ENCODE measurements at regions not wholly inside any gene's neighbourhood (a gene's known extent, or its start where the extent isn't known, plus 50 kb on each side); places are given as distances from the start of the nearest gene placed in this dataset.
"Not testable (repeated sequence)": the region's sequence is repeated elsewhere in the genome, so short reads cannot be mapped to it uniquely, and the experiment has no call there.

DNA sequence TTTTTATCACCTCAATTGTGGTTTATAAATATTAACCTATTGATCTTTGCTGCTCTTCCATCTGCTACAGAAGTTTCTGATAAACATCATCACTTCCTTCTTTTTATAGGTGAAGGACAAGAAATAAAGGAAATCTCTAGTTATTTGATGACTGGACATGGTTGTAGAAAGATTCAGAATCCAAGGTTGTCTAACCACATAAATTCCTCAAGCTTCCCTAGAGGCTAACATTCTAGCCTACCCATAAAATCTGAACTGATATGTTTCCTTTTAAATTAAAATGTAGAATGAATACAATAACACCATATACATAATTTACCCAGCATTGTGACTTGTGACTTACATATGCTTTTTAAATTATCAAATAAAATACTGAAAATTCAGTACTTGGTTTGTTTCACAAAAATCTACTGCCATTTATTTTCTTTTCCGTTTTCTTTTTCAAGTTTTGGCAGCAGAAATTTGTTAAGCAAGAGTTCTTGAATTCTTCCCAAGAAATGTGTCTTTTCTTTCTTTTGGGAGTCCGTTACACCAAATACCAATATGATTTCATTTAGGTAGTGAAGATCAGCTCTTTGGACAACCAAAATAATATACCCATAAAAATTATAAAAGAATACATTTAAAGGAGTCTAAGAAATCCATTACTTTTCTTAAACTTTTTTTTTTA lies 513.2 kb upstream of the ADGRL2 start:
- peak in 1 of 2 experiments; percentile 18 for DNase-seq (ENCODE audit: low read depth in 2 of 2)

DNA sequence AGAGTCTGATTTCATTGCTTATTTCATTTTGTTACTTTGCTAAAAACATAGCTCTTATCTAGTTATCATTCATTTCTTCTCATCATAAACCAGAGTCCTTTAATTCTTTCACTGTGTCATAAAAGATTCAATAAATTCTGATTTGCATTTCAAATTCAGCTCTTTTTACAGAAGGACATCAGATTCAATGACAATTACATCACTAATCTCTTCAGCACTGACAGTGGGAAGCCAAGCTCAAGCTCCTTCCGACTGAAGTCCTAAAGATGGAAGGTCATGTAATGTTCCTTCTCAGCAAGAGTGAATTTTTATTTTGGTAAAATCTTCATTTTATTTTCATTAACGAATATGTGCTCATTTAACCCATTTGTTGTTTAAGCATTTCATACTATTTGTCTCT lies 530.7 kb upstream of the ADGRL2 start:
- DNase-seq (ENCODE audit: low read depth in 2 of 2), result no peak

DNA sequence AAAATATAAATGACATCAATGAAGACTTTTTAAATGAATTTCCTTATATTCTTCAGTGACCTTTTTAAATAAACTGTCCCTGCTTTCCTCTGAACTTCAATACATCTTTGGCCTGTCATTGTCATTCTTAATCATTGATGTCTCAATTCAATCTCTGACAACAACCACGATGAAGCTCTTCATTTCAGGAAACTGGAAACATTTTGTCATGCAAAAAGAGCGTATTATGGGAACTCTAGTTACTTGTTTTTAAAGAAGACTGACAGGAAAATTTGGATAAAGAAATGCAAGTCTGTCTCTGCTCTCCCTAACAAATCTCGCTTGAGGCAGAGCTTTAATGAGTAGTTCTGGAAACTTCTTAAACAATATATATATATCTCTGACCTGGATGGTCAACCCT lies 535.8 kb upstream of the ADGRL2 start:
- no peak for DNase-seq (ENCODE audit: low read depth in 2 of 2)

DNA sequence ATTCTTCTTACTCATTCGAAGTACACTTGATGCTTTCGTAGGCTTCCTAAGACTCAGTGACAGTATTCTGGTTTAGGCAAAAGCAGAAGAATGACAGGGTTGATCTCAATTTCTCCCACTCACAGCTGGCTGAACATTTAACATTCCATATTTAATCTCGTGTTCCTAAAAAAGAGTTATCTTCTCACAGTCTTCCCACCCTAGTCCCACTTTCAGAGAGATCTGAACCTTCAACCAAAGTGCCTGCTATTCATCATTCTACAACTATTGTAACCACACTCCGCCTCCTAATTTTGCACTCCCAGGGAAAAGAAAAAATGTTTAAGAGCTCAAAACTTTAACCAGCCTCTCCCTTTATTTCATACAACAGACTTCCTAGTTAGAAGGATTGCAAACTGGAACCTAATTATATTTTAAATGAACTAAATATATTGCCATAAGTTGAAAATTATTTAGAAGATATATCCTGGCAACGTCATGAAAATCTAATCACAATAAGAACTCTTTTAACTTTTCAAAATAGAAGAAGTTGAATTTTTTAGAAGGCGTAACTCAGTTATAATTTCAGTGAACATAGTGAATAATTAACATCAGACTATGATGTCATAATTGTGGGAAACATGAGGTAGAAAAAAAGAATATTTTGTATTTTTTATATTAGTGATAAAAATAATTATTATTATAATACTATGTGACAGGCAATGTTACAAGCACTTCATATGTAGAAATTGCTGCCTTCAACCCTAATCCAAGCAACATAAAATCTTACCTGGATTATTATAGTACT lies 540.9 kb upstream of the ADGRL2 start:
- DNase-seq (ENCODE audit: low read depth in 2 of 2), result no peak

DNA sequence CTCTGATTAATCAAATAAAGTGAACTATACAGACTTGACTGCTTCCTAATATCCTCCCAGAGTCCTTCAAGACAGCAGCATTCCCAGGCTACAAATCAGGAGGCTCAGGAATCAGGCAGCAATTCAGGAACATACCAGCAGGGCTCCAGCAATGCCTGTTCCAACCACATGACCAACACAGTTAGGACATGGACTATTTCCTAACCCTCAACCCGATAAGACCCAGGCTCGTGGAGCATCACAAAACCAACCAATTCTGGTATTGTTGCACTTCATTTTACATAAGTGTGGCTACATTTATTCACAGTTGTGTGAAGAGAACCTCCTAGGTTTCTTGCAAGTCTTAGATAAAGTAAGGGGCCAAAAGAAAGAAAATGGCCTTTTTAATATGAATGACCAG lies 546.2 kb upstream of the ADGRL2 start:
- no peak for DNase-seq (ENCODE audit: low read depth in 2 of 2)

DNA sequence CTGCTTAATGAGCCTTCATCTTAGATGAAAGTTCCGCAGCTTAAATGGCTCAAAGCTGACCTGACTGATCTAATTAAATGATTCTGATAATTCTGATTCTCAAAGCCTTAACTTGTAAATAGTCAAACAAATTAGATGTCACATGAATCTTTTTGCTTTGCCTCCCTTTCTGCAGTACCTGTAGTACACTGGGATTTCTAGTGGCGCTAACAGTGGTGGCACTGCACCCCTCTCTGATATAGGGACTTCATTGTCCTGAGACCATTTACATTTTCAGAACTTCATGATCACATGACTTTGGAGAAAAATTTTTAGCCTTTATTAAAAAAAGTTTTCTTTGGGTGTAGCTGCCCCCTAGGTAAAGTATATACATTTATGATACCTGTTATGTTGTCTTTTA lies 546.7 kb upstream of the ADGRL2 start:
- no peak for DNase-seq (ENCODE audit: low read depth in 2 of 2)

DNA sequence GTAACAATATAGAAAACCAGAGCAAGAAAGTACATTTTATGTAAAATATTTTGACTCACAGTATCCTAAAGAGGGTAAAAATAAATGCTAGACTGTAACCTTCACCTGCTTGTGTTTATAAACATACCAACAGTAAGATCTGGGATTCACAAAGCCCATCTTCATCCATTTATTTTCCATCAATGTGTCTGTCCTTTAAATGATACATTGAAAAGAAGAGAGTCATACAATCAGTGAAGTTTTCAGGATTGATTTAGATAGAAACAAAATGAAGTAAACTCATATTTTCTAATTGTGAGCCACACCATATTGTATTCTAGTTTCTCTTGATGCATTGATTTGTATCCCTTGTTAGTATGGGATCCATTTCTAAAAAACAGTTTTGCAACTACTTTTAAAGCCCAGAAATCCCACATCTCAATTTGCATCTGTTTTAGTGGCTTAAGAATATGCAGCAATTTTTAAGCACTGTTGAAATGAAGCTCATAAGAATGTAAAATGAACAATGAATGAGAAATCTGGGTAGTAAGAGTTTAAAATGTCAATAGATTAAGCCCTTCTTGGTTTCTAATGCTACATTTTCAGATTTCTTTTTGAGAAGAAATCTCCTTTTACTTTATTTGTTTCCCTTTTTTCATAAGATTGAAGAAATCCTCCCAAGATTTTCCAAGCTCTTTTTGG lies 548.1 kb upstream of the ADGRL2 start:
- no peak for DNase-seq (ENCODE audit: low read depth in 2 of 2)

DNA sequence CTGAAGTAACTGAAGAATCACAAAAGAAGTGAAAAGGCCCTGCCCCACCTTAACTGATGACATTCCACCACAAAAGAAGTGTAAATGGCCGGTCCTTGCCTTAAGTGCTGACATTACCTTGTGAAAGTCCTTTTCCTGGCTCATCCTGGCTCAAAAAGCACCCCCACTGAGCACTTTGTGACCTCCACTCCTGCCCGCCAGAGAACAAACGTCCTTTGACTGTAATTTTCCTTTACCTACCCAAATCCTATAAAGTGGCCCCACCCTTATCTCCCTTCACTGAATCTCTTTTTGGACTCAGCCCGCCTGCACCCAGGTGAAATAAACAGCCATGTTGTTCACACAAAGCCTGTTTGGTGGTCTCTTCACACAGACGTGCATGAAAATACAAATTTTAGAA lies 549.9 kb upstream of the ADGRL2 start:
- not testable (repeated sequence) for DNase-seq (ENCODE audit: low read depth in 2 of 2)

DNA sequence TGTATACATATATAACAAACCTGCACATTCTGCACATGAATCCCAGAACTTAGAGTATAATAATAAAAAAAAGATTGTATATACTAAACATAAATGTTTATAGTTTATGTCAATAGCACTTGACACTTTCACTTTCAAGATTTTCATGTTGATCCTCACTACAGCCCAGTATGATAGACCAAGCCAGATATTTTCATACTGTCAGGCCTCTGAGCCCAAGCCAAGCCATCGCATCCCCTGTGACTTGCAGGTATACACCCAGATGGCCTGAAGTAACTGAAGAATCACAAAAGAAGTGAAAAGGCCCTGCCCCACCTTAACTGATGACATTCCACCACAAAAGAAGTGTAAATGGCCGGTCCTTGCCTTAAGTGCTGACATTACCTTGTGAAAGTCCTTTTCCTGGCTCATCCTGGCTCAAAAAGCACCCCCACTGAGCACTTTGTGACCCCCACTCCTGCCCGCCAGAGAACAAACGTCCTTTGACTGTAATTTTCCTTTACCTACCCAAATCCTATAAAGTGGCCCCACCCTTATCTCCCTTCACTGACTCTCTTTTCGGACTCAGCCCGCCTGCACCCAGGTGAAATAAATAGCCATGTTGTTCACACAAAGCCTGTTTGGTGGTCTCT lies 555.5 kb upstream of the ADGRL2 start:
- DNase-seq (ENCODE audit: low read depth in 2 of 2), result not testable (repeated sequence)

DNA sequence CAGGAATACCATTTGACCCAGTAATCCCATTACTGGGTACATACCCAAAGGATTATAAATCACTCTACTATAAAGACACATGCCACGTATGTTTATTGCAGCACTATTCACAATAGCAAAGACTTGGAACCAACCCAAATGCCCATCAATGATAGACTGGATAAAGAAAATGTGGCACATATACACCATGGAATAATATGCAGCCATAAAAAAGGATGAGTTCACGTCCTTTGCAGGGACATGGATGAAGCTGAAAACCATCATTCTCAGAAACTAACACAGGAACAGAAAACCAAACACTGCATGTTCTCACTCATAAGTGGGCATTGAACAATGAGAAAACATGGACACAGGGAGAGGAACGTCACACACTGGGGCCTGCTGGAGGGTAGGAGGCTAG lies 556.1 kb upstream of the ADGRL2 start:
- not testable (repeated sequence) for DNase-seq (ENCODE audit: low read depth in 2 of 2)

DNA sequence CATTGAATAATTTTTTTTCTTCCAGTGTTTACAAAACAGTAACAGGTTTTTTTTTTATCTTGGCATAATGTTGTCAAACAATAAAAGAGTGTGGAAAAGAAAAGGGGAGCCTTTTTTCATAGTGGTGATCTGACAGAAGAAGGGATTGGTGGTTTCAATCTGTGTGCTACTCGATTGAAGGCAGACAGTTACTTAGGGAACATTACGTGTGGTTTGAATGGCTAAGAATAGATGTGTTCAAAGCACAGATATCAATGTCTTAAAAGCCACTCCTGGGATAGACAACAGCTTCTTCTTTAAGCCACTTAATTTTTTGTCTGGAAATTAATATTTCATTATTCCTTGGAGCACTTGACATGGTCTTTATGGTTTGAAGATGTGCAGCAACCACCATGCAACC lies 558.6 kb upstream of the ADGRL2 start:
- DNase-seq (ENCODE audit: low read depth in 2 of 2), result no peak

DNA sequence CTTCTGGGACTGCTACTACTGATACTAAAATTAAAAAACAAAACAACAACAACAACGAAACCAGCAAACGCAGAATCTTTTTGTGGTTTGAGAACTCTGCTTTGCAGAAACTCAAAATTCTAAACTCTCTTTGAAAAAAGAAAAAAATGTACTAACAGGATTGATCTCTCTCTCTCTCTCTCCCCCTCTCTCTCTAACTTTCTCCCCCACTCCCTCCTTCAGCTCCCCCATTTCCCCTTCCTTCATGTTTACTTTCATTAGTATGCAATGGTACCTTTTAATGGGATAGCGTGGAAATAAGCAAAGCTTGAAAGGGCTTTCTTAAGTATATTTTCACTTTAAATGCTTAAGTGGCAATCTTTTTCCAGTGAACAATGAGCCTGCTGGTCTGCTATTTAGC lies 562.6 kb upstream of the ADGRL2 start:
- no peak for DNase-seq (ENCODE audit: low read depth in 2 of 2)

DNA sequence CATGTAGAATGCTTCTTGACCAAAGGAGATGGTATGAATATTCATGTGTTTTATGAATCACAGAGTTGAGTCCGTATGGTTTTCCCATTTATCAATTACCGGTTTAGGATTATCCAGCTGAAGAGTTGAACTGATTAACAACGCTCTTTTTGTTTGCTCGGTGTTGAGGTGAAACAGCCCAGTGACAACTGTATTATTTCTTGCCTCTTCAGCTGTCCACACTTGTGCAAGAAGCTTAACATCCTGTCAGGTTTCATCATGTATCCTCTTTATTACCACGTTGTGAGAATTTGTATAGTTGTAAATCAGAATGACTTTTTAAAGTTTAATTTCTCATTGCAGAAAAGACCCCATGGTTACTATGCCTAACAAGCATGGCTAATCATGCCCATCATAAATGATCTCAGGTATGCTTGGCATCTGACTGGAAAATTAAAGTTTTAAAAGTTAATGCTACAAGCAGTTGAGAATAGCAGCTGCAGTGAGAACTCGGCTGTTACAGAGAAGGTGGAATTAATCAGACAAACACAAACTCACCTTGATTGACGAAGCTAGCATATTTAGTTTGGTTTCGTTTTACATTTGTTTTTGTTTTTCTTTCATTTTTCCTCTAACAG lies 563.2 kb upstream of the ADGRL2 start:
- no peak for DNase-seq (ENCODE audit: low read depth in 2 of 2)

DNA sequence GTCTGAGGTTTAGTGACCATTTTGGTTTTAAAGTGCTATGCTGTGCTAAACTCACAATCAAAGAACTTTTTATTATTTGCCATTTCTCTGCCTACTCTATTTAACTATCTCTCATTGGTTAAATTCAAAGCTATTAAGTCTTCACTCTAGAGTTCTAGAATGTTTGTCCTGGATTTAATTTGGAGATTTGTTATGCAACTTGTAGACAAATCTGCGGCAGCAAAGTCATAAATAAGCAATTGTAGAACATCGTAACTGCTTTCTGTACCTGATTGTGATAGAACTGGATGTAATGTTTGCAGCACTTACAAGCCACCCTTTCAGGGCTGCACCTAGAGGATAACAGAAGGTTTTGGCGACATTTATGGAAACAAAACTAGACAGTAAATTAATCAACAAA lies 566.5 kb upstream of the ADGRL2 start:
- DNase-seq (ENCODE audit: low read depth in 2 of 2), result no peak

DNA sequence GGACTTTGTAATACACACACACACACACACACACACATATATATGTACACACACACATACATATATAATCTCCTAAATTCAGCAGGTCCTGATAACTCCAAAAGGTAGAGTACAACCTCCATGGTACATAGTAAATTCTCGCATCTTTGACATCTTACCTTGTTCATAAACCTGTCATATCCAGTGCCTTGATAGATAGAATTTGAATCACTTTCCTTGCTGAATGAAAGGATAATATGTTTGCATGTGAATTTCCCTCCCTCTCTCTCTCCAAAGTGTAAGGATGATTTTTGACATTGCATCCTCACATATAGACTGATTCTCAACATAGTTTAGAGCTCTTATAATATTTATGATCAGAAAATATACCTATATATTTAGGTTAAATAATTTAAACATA lies 567.1 kb upstream of the ADGRL2 start:
- no peak for DNase-seq (ENCODE audit: low read depth in 2 of 2)

DNA sequence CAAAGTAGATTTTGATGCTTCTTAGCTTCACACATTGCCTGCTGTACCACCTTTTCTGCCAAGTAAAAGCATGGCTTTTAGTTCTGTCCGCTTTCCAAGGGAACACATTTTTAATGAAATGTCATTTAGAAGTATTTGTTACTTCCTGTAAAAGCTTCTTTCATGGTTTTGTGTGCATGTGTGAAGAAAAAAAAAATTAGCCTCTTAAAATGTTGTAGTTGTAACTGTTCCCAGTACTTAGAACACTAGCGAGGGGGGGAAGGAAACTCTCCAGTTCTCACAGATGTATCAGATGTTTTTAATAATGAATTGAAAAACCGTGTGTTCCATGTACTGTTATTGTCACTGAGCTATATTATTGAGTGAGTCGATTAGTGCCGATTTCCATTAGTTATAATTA lies 568.3 kb upstream of the ADGRL2 start:
- DNase-seq (ENCODE audit: low read depth in 2 of 2), result peak; percentile 13 to 20

DNA sequence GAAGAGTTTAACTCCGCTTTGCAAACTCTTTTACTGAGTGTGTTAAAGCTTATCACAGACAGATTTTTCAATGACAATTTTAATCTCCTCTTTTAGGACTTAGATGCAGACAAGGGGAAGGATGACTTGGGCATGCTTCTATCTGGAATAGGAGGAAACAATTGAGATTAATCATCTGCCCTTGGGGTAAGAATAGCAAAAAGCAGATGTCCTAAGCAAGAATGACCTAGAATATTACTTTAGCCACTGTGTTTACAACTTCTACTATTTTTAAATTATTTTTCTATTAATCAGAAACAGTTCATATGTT lies 569.0 kb upstream of the ADGRL2 start:
- DNase-seq (ENCODE audit: low read depth in 2 of 2), result no peak

DNA sequence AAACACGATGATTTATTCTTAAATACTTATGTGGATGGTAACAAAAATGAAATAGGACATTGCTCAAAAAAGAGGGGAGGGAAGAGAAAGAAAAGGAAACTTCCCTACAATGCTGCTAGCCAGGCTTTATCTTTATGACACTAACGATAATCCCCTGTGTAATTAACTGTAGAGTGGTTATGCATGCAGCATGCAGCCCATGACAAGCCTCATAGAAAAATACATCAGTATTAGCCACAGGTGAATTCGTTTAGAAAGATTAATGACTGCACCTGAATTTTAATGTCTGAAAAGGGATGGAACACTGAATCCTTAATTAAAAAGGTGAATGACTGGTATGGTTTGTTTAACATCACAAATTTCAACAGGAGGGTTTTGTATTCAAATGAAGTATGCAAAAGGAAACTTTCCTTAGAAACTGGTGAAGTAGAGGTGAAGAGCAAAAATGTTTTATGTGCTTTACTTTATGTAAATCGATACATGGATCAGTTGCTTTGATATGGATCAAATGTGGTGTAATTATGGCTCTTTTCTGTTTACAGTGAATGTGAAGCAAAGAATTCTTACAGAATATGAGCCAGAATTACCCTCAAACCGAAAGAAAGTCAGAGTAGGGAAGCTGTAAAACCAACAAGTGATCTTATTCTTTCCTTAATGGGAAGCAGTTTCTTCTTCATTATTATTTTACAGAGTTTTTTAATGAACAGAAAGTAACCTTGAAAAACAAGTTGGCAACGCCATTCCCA lies 569.6 kb upstream of the ADGRL2 start:
- no peak for DNase-seq (ENCODE audit: low read depth in 2 of 2)

DNA sequence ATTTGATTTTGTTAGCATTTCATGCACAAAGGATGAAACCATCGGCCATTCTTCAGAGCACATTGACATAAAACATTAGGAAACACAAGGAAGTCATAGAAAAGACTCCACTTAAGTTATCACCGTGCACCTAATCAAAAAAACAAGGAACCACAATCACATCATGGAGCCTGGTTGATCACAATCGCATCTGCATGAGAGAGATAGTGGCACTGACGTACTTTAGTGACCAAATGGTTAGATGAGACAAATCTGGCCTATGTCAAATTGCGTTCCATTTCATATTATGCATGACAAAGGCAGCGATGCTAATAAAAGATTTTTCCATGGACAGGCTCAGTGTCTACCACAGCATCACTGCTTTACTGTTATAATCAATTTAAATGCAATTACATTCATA lies 571.8 kb upstream of the ADGRL2 start:
- DNase-seq (ENCODE audit: low read depth in 2 of 2), result no peak

DNA sequence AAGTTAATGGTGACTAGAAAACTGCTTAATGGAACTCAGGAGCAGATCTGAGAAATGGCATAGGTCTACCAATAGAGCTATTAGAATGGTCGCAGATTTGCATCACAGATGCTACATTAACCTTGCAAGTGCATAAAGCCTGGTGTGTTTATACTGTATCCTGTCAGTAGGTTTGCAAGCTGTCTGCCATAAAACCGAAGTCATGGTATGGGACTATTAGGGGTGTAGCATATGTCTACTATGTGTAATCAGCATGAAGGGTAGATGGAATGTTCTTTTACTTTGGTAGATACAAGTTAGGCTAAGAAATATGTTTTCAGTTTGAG lies 574.2 kb upstream of the ADGRL2 start:
- no peak for DNase-seq (ENCODE audit: low read depth in 2 of 2)

DNA sequence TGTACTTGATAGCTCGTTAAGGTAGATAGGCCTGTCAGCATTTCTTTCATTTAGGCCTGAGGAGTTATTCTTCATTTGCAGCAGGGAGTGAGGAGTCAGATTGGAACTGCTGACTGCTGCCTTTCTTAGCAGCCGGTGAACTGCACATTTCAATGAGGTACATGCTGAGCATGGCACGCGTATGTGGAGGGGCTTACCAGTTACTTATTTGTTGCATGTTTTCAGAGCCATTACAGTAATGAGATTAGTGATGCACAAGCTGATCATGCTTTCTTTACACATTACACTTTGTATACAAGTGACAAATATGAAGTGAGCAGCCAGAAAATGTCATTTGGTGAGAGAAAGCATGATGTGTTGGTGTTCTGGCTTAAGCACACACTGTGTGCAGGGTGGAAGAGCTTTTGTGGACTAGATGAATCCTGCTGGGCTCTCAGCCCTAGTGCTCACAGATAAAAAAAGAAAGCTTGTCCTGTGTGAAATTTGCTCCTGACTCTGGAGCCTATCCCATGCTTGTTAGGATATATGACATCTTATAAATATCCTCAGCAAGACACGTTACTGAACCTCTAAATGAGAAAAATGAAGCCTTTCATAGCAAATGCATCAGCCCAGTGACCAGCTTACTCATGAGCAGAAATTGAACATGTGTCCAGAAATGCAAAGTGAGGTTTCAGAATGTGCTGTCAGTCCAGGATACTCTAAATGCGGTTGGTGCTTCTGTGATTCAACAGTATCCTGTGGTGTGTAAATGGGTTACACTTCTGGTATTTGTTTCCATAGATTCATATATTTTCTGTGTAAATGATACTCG lies 574.7 kb upstream of the ADGRL2 start:
- DNase-seq (ENCODE audit: low read depth in 2 of 2), result no peak
